Parathyroid adenoma (tissue), 2 donors: ENCODE measurements at regions not wholly inside any gene's neighbourhood (a gene's known extent, or its start where the extent isn't known, plus 50 kb on each side); places are given as distances from the start of the nearest gene placed in this dataset.

Source experiments
- H2AFZ ChIP-seq: fragments of 300-600 bp; sonication (generic); one replicate; pipeline ENCODE4 v1.7.0; 2017; ENCODE audit warnings: antibody characterized with exemption, mild to moderate bottlenecking
- H3K27ac ChIP-seq: fragments of 300-600 bp; sonication (generic); one replicate; pipeline ENCODE4 v1.7.0; 2017
- H3K27me3 ChIP-seq: fragments of 300-600 bp; sonication (generic); one replicate; pipeline ENCODE4 v1.7.0; 2017; ENCODE audit warnings: low read length; ENCODE audit not compliant: control insufficient read depth, insufficient read depth
- H3K36me3 ChIP-seq: fragments of 300-600 bp; sonication (generic); one replicate; pipeline ENCODE4 v1.7.0; 2017; ENCODE audit warnings: low read length; ENCODE audit not compliant: control insufficient read depth, insufficient read depth
- H3K4me1 ChIP-seq: fragments of 300-600 bp; sonication (generic); one replicate; pipeline ENCODE4 v1.7.0; 2017; ENCODE audit warnings: control low read depth
- H3K4me2 ChIP-seq: fragments of 300-600 bp; sonication (generic); one replicate; pipeline ENCODE4 v1.7.0; 2017; ENCODE audit warnings: low read length
- H3K4me3 ChIP-seq: fragments of 300-600 bp; sonication (generic); one replicate; pipeline ENCODE4 v1.7.0; 2017; ENCODE audit warnings: low read depth, low read length
- H3K79me2 ChIP-seq: fragments of 300-600 bp; sonication (generic); one replicate; pipeline ENCODE4 v1.7.0; 2017; ENCODE audit warnings: control low read depth
- H3K9ac ChIP-seq: fragments of 300-600 bp; sonication (generic); one replicate; pipeline ENCODE4 v1.7.0; 2017; ENCODE audit warnings: mild to moderate bottlenecking
- H3K9me3 ChIP-seq: fragments of 300-600 bp; sonication (generic); one replicate; pipeline ENCODE4 v1.7.0; 2017; ENCODE audit warnings: low read length; ENCODE audit not compliant: control insufficient read depth
- TF ChIP-seq, protein P1 (sequence below): fragments of 300-600 bp; sonication (generic); IDR thresholded peaks from one replicate; pipeline ENCODE4 v1.7.0; 2017; ENCODE audit warnings: antibody characterized with exemption, mild to moderate bottlenecking
- donor health status: primary hyperparathyroidism.

DNA sequence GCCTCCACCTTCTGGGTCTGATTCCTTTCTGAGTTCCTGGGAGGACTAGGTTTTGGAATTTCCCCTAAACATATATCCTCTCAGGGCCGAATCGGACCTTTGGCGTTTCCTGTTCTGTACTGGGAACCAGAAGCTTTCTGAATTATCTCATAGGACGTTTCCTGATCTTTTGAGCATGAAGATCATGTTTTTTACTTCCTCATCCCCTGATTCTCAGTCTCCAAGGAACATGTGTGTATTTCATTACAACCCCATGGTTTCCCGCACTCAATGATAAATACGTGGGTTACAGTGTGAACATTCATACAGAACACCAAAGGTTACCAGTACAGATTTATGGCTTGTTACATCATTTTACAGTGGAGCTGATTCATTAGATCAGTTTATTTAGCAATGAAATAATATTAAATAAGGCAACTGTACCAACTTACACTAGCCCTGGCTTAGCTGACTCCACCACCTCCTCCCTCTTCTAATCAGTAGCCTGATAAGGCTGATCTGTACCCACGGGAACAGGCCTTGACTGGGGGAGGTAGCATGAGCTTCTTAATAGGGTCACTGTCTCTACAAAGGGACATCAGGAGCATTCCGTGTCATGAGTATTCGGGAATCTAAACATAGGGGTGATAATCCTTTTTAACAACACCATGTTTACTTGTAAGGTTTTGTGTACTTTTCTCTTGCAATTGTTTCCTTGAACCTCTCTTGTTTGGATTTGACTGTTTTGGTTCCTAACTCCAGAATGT, 57.8 kb upstream of the ERRFI1 start:
- Histone ChIP-seq H3K36me3 (no peaks in the 10 kb centered on the region), H3K4me3 (no peak overlapping the region), H3K27me3 (no peaks in the 10 kb centered on the region), H3K9me3 (no peaks in the 10 kb centered on the region), H3K4me2 (peak overlapping the region; percentile 20), H2AFZ (no peak overlapping the region), H3K27ac (peak overlapping the region; percentile 65), H3K79me2 (peaks cover 13% of the 10 kb centered on the region), H3K9ac (no peak overlapping the region), H3K4me1 (peaks cover 8% of the 10 kb centered on the region)
- TF ChIP-seq, protein P1, sequence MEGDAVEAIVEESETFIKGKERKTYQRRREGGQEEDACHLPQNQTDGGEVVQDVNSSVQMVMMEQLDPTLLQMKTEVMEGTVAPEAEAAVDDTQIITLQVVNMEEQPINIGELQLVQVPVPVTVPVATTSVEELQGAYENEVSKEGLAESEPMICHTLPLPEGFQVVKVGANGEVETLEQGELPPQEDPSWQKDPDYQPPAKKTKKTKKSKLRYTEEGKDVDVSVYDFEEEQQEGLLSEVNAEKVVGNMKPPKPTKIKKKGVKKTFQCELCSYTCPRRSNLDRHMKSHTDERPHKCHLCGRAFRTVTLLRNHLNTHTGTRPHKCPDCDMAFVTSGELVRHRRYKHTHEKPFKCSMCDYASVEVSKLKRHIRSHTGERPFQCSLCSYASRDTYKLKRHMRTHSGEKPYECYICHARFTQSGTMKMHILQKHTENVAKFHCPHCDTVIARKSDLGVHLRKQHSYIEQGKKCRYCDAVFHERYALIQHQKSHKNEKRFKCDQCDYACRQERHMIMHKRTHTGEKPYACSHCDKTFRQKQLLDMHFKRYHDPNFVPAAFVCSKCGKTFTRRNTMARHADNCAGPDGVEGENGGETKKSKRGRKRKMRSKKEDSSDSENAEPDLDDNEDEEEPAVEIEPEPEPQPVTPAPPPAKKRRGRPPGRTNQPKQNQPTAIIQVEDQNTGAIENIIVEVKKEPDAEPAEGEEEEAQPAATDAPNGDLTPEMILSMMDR: no peak

DNA sequence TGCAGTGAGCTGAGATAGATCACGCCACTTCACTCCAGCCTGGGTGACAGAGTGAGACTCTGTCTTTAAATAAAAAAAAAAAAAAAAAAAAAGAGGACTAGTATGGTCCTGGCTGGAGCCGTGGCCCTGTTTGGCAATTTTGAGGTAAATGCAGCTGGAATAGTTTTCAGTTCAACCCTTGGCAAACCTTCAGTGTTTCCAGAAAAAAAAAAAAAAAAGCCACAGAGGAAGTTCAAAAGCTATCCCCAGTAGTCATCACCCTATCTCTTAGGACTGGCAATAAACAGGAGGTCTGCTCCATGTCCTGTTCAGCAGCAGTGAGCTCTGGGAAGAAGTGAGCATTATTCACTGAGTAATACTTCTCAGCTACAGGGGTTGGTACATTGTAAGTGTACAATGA, 56.8 kb upstream of the ERRFI1 start:
- peak overlapping the region; percentile 65 for H3K27ac ChIP-seq
- peaks cover 8% of the 10 kb centered on the region for H3K4me1 ChIP-seq

DNA sequence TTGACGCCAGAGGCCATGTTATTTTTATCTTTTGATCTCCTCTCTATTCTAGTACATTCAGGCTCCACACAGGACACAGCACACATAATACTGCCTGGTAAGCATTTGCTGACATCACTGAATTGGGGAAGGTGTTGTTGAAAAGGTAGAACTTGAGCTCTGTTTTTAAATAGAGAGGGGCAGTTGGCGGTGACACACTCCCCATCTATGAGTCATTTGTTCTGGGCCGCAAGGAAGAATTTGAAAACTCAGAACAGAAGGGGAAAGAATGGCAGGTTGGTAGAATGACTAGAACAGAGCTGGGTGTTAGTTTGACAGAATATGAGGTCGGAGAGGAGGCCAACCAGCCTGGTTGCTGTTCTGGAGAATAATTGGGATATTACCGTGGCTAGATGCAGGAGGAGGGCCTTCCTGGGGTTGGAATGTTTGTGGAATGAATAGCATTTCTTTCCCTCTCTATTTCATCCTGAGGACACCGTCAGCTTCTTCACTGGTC, 52.1 kb upstream of the ERRFI1 start:
- peak overlapping the region; percentile 89 for H3K9ac ChIP-seq
- peaks cover 13% of the 10 kb centered on the region for H3K79me2 ChIP-seq
- no peaks in the 10 kb centered on the region for H3K27me3 ChIP-seq
- peak overlapping the region; percentile 100 for H3K27ac ChIP-seq
- no peak overlapping the region for H2AFZ ChIP-seq
- peak overlapping the region; percentile 73 for H3K4me3 ChIP-seq
- H3K9me3 ChIP-seq: no peaks in the 10 kb centered on the region
- H3K4me2 ChIP-seq: peak overlapping the region; percentile 97
- no peaks in the 10 kb centered on the region for H3K36me3 ChIP-seq
- H3K4me1 ChIP-seq: peaks cover 37% of the 10 kb centered on the region
- TF ChIP-seq, protein P1: no peak

More for the DNA sequence above, 56.8 kb upstream of the ERRFI1 start:
- TF ChIP-seq, protein P1: no peak
- Histone ChIP-seq H3K36me3 (no peaks in the 10 kb centered on the region), H3K9me3 (no peaks in the 10 kb centered on the region), H3K4me3 (no peak overlapping the region), H3K27me3 (no peaks in the 10 kb centered on the region), H2AFZ (no peak overlapping the region), H3K4me2 (no peak overlapping the region), H3K79me2 (peaks cover 13% of the 10 kb centered on the region), H3K9ac (no peak overlapping the region)

GRCh38 chr1:8077602-8078001, 51.5 kb upstream of the ERRFI1 start:
- TF ChIP-seq, protein P1: no peak
- Histone ChIP-seq H3K36me3 (no peaks in the 10 kb centered on the region), H3K4me3 (peak overlapping the region; percentile 73), H2AFZ (peak overlapping the region; percentile 38), H3K4me2 (peak overlapping the region; percentile 36), H3K27ac (peak overlapping the region; percentile 100), H3K9me3 (no peaks in the 10 kb centered on the region), H3K4me1 (peaks cover 37% of the 10 kb centered on the region), H3K9ac (peak overlapping the region; percentile 89), H3K79me2 (peaks cover 13% of the 10 kb centered on the region), H3K27me3 (no peaks in the 10 kb centered on the region)
